ENCODE measurements at regions not wholly inside any gene's neighbourhood (a gene's known extent, or its start where the extent isn't known, plus 50 kb on each side); places are given as distances from the start of the nearest gene placed in this dataset.

GRCh38 chr2:21640046-21640445 lies 516.3 kb downstream of the TDRD15 start:
- TF ChIP-seq, protein P1, sequence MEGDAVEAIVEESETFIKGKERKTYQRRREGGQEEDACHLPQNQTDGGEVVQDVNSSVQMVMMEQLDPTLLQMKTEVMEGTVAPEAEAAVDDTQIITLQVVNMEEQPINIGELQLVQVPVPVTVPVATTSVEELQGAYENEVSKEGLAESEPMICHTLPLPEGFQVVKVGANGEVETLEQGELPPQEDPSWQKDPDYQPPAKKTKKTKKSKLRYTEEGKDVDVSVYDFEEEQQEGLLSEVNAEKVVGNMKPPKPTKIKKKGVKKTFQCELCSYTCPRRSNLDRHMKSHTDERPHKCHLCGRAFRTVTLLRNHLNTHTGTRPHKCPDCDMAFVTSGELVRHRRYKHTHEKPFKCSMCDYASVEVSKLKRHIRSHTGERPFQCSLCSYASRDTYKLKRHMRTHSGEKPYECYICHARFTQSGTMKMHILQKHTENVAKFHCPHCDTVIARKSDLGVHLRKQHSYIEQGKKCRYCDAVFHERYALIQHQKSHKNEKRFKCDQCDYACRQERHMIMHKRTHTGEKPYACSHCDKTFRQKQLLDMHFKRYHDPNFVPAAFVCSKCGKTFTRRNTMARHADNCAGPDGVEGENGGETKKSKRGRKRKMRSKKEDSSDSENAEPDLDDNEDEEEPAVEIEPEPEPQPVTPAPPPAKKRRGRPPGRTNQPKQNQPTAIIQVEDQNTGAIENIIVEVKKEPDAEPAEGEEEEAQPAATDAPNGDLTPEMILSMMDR (IDR thresholded peaks at IDR 0.05; ENCODE audit: insufficient read depth, low read depth, low read length), result no peak
- DNase-seq (ENCODE audit: low read depth), result no peak
- Histone ChIP-seq H3K4me3 (ENCODE audit: low read depth, low read length) (no peak overlapping the region), H3K27me3 (ENCODE audit: control insufficient read depth, insufficient read depth, low read length) (no peaks in the 10 kb centered on the region), H3K36me3 (ENCODE audit: control insufficient read depth, insufficient read depth, low read length) (no peaks in the 10 kb centered on the region)
- ChIA-PET POLR2A (no interaction called here), CTCF (no interaction called here)

- H3K4me3 ChIP-seq (ENCODE audit: low read depth, low read length), result no peak overlapping the region
- no peaks in the 10 kb centered on the region for H3K27me3 ChIP-seq (ENCODE audit: control insufficient read depth, insufficient read depth, low read length)
- DNase-seq (ENCODE audit: low read depth), result no peak
- TF ChIP-seq, protein P1 (IDR thresholded peaks at IDR 0.05; ENCODE audit: insufficient read depth, low read depth, low read length), result no peak
- H3K36me3 ChIP-seq (ENCODE audit: control insufficient read depth, insufficient read depth, low read length), result no peaks in the 10 kb centered on the region
- POLR2A ChIA-PET, result no interaction called here
- CTCF ChIA-PET, result interaction anchor here (0.6 to 1.2 kb wide), 2 partner anchors 9 to 421 kb away, joined by 3 read pairs; no protein-coding TSS in a partner anchor
Observed at GRCh38 chr2:21642647-21643046, 518.9 kb downstream of the TDRD15 start.

- Histone ChIP-seq H3K36me3 (ENCODE audit: control insufficient read depth, insufficient read depth, low read length) (no peaks in the 10 kb centered on the region), H3K27me3 (ENCODE audit: control insufficient read depth, insufficient read depth, low read length) (no peaks in the 10 kb centered on the region), H3K4me3 (ENCODE audit: low read depth, low read length) (no peak overlapping the region)
- TF ChIP-seq, protein P1 (IDR thresholded peaks at IDR 0.05; ENCODE audit: insufficient read depth, low read depth, low read length), result no peak
- POLR2A ChIA-PET, result no interaction called here
- CTCF ChIA-PET, result interaction anchor here (1.2 kb wide), 1 partner anchor 9 kb away, joined by 3 read pairs; no protein-coding TSS in a partner anchor
- DNase-seq (ENCODE audit: low read depth), result no peak
Observed at GRCh38 chr2:21643180-21643579, 519.4 kb downstream of the TDRD15 start.

GRCh38 chr2:21644266-21644665 lies 520.5 kb downstream of the TDRD15 start:
- TF ChIP-seq, protein P1 (IDR thresholded peaks at IDR 0.05; ENCODE audit: insufficient read depth, low read depth, low read length), result no peak
- Histone ChIP-seq H3K36me3 (ENCODE audit: control insufficient read depth, insufficient read depth, low read length) (no peaks in the 10 kb centered on the region), H3K27me3 (ENCODE audit: control insufficient read depth, insufficient read depth, low read length) (no peaks in the 10 kb centered on the region), H3K4me3 (ENCODE audit: low read depth, low read length) (no peak overlapping the region)
- ChIA-PET POLR2A (no interaction called here), CTCF (no interaction called here)
- DNase-seq (ENCODE audit: low read depth), result no peak

DNA sequence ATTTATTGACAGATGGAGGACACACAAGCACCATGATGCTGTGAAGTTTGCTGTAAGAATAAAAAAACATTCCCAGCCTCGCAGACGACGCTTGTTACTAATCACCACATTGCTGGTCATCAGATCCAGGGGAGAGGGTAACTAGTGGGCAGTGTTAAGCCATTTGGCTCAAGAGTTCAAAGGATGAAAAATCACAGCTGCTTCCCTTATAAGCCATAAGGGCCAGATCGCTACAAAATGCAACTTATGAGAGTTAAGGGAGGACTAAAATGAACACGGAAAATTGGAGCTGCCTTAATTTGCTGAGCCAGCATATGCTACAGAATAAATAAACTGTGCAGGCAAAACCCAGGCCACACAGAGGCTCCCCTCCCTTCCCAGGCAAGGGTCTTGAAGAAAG lies 522.6 kb downstream of the TDRD15 start:
- Histone ChIP-seq H3K27me3 (ENCODE audit: control insufficient read depth, insufficient read depth, low read length) (no peaks in the 10 kb centered on the region), H3K36me3 (ENCODE audit: control insufficient read depth, insufficient read depth, low read length) (no peaks in the 10 kb centered on the region), H3K4me3 (ENCODE audit: low read depth, low read length) (no peak overlapping the region)
- TF ChIP-seq, protein P1 (IDR thresholded peaks at IDR 0.05; ENCODE audit: insufficient read depth, low read depth, low read length), result no peak
- CTCF ChIA-PET, result no interaction called here
- DNase-seq (ENCODE audit: low read depth), result no peak
- POLR2A ChIA-PET, result no interaction called here

All from BJ (cell line).